Activated naive CD4-positive, alpha-beta T cell treated with anti-CD3 and anti-CD28 coated beads, Interleukin-2, amount 10 ng/mL, durations not matched to agents 7 days and 5 days (primary cell): ENCODE measurements at regions not wholly inside any gene's neighbourhood (a gene's known extent, or its start where the extent isn't known, plus 50 kb on each side); places are given as distances from the start of the nearest gene placed in this dataset.
A peak's percentile ranks its signal among the peaks of the same experiment; 100 is the strongest.
"Not testable (repeated sequence)": the region's sequence is repeated elsewhere in the genome, so short reads cannot be mapped to it uniquely, and the experiment has no call there.

Source experiments
- CTCF ChIA-PET: fragments of 350-600 bp; sonication (Branson Sonifier 250); formaldehyde crosslinking; loops from one replicate; lab custom pipeline; 2021; ENCODE audit warnings: antibody characterized with exemption; lab: Charles Lee
- DNase-seq: peaks from one replicate; pipeline ENCODE4 v3.0.0-alpha.2; 2020
- H3K27ac Mint-ChIP-seq: one replicate; pipeline ENCODE4 v1.8.0; 2021; ENCODE audit warnings: mild to moderate bottlenecking, moderate library complexity, mixed read lengths
- H3K27me3 Mint-ChIP-seq: one replicate; pipeline ENCODE4 v1.8.0; 2021; ENCODE audit warnings: mild to moderate bottlenecking, mixed read lengths
- H3K36me3 Mint-ChIP-seq: one replicate; pipeline ENCODE4 v1.8.0; 2021; ENCODE audit warnings: mixed read lengths
- H3K4me1 Mint-ChIP-seq: one replicate; pipeline ENCODE4 v1.8.0; 2021; ENCODE audit warnings: mixed read lengths
- H3K4me3 Mint-ChIP-seq: one replicate; pipeline ENCODE4 v1.8.0; 2021; ENCODE audit warnings: mild to moderate bottlenecking, moderate library complexity, mixed read lengths
- H3K9me3 Mint-ChIP-seq: one replicate; pipeline ENCODE4 v1.8.0; 2021; ENCODE audit warnings: mixed read lengths

- no peaks in the 10 kb centered on the region for H3K9me3 Mint-ChIP-seq
- H3K4me3 Mint-ChIP-seq, result no peak overlapping the region
- no peak for DNase-seq
- H3K4me1 Mint-ChIP-seq, result peaks cover 23% of the 10 kb centered on the region
- peaks cover 39% of the 10 kb centered on the region for H3K27me3 Mint-ChIP-seq
- CTCF ChIA-PET, result no interaction called here
- H3K36me3 Mint-ChIP-seq, result no peaks in the 10 kb centered on the region
- no peak overlapping the region for H3K27ac Mint-ChIP-seq
Measured at GRCh38 chr20:50333131-50333670, 142.6 kb downstream of the CEBPB start.

GRCh38 chr20:50333812-50334211 is 143.2 kb downstream of the CEBPB start:
- peaks cover 30% of the 10 kb centered on the region for H3K4me1 Mint-ChIP-seq
- H3K27ac Mint-ChIP-seq, result no peak overlapping the region
- no peak overlapping the region for H3K4me3 Mint-ChIP-seq
- DNase-seq, result no peak
- H3K9me3 Mint-ChIP-seq, result no peaks in the 10 kb centered on the region
- peaks cover 39% of the 10 kb centered on the region for H3K27me3 Mint-ChIP-seq
- CTCF ChIA-PET, result no interaction called here
- no peaks in the 10 kb centered on the region for H3K36me3 Mint-ChIP-seq

- H3K9me3 Mint-ChIP-seq, DNase-seq, H3K4me3 Mint-ChIP-seq, H3K36me3 Mint-ChIP-seq, CTCF ChIA-PET, H3K27ac Mint-ChIP-seq: not testable (repeated sequence)
- peaks cover 36% of the 10 kb centered on the region for H3K4me1 Mint-ChIP-seq
- peaks cover 39% of the 10 kb centered on the region for H3K27me3 Mint-ChIP-seq
Measured at GRCh38 chr20:50334512-50334911, 143.9 kb downstream of the CEBPB start.

GRCh38 chr20:50335105-50335504 is 144.5 kb downstream of the CEBPB start:
- Mint-ChIP-seq H3K27me3 (peaks cover 35% of the 10 kb centered on the region), H3K4me3 (no peak overlapping the region), H3K9me3 (no peaks in the 10 kb centered on the region), H3K36me3 (no peaks in the 10 kb centered on the region), H3K4me1 (peaks cover 42% of the 10 kb centered on the region), H3K27ac (no peak overlapping the region)
- CTCF ChIA-PET, result no interaction called here
- no peak for DNase-seq

- Mint-ChIP-seq H3K4me1 (peaks cover 48% of the 10 kb centered on the region), H3K27ac (no peak overlapping the region), H3K4me3 (no peak overlapping the region), H3K36me3 (no peaks in the 10 kb centered on the region), H3K27me3 (peaks cover 28% of the 10 kb centered on the region), H3K9me3 (no peaks in the 10 kb centered on the region)
- CTCF ChIA-PET, result no interaction called here
- no peak for DNase-seq
Measured at GRCh38 chr20:50335866-50336265, 145.2 kb downstream of the CEBPB start.

GRCh38 chr20:50336661-50337060 is 146.0 kb downstream of the CEBPB start:
- no peak for DNase-seq
- peaks cover 51% of the 10 kb centered on the region for H3K4me1 Mint-ChIP-seq
- no peak overlapping the region for H3K27ac Mint-ChIP-seq
- H3K4me3 Mint-ChIP-seq, result no peak overlapping the region
- H3K36me3 Mint-ChIP-seq, result no peaks in the 10 kb centered on the region
- no peaks in the 10 kb centered on the region for H3K9me3 Mint-ChIP-seq
- H3K27me3 Mint-ChIP-seq, result peaks cover 20% of the 10 kb centered on the region
- CTCF ChIA-PET, result no interaction called here

- Mint-ChIP-seq H3K27ac (peak overlapping the region; percentile 89), H3K4me3 (peak overlapping the region; percentile 43), H3K27me3 (peaks cover 8% of the 10 kb centered on the region), H3K4me1 (peaks cover 61% of the 10 kb centered on the region), H3K9me3 (no peaks in the 10 kb centered on the region), H3K36me3 (no peaks in the 10 kb centered on the region)
- no peak for DNase-seq
- CTCF ChIA-PET, result interaction anchor here (0.8 to 1.1 kb wide), 3 partner anchors 9 to 159 kb away, joined by 3 to 9 read pairs (median 3); no protein-coding TSS in a partner anchor
Measured at GRCh38 chr20:50337521-50338466, 147.2 kb downstream of the CEBPB start.

GRCh38 chr20:50338479-50339391 is 148.1 kb downstream of the CEBPB start:
- CTCF ChIA-PET, result interaction anchor here (0.8 to 1.4 kb wide), 5 partner anchors 10 to 160 kb away, joined by 3 to 9 read pairs (median 3); partner anchors contain the start of gene CEBPB

GRCh38 chr20:50339466-50339901 is 148.9 kb downstream of the CEBPB start:
- H3K27ac Mint-ChIP-seq, result peak overlapping the region; percentile 89
- peaks cover 73% of the 10 kb centered on the region for H3K4me1 Mint-ChIP-seq
- CTCF ChIA-PET, result interaction anchor here (1.1 to 1.4 kb wide), 2 partner anchors 121 to 148 kb away, joined by 3 to 4 read pairs; partner anchors contain the start of gene CEBPB
- peak overlapping the region; percentile 54 for H3K4me3 Mint-ChIP-seq
- no peak for DNase-seq
- H3K36me3 Mint-ChIP-seq, result no peaks in the 10 kb centered on the region
- H3K9me3 Mint-ChIP-seq, result no peaks in the 10 kb centered on the region
- no peaks in the 10 kb centered on the region for H3K27me3 Mint-ChIP-seq

More at GRCh38 chr20:50338479-50339391, 148.1 kb downstream of the CEBPB start:
- no peaks in the 10 kb centered on the region for H3K27me3 Mint-ChIP-seq
- H3K36me3 Mint-ChIP-seq, result no peaks in the 10 kb centered on the region
- DNase-seq, result peak; percentile 70
- H3K9me3 Mint-ChIP-seq, result no peaks in the 10 kb centered on the region
- peak overlapping the region; percentile 54 for H3K4me3 Mint-ChIP-seq
- peaks cover 68% of the 10 kb centered on the region for H3K4me1 Mint-ChIP-seq
- H3K27ac Mint-ChIP-seq, result peak overlapping the region; percentile 89

- DNase-seq, result no peak
- H3K4me1 Mint-ChIP-seq, result peaks cover 73% of the 10 kb centered on the region
- H3K36me3 Mint-ChIP-seq, result no peaks in the 10 kb centered on the region
- no peak overlapping the region for H3K4me3 Mint-ChIP-seq
- H3K27me3 Mint-ChIP-seq, result no peaks in the 10 kb centered on the region
- H3K27ac Mint-ChIP-seq, result peak overlapping the region; percentile 89
- CTCF ChIA-PET, result no interaction called here
- H3K9me3 Mint-ChIP-seq, result no peaks in the 10 kb centered on the region
Measured at GRCh38 chr20:50340541-50340940, 149.9 kb downstream of the CEBPB start.

GRCh38 chr20:50341050-50341449 is 150.4 kb downstream of the CEBPB start:
- no peaks in the 10 kb centered on the region for H3K9me3 Mint-ChIP-seq
- H3K27me3 Mint-ChIP-seq, result peaks cover 1% of the 10 kb centered on the region
- no peaks in the 10 kb centered on the region for H3K36me3 Mint-ChIP-seq
- peaks cover 75% of the 10 kb centered on the region for H3K4me1 Mint-ChIP-seq
- CTCF ChIA-PET, result no interaction called here
- DNase-seq, result peak; percentile 15
- no peak overlapping the region for H3K4me3 Mint-ChIP-seq
- no peak overlapping the region for H3K27ac Mint-ChIP-seq

GRCh38 chr20:50341880-50342637 is 151.4 kb downstream of the CEBPB start:
- CTCF ChIA-PET, result no interaction called here
- peaks cover 76% of the 10 kb centered on the region for H3K4me1 Mint-ChIP-seq

GRCh38 chr20:50342638-50343102 is 152.0 kb downstream of the CEBPB start:
- H3K9me3 Mint-ChIP-seq, result no peaks in the 10 kb centered on the region
- peaks cover 74% of the 10 kb centered on the region for H3K4me1 Mint-ChIP-seq
- no peak overlapping the region for H3K4me3 Mint-ChIP-seq
- no peaks in the 10 kb centered on the region for H3K36me3 Mint-ChIP-seq
- no peak overlapping the region for H3K27ac Mint-ChIP-seq
- CTCF ChIA-PET, result no interaction called here
- no peak for DNase-seq
- peaks cover 5% of the 10 kb centered on the region for H3K27me3 Mint-ChIP-seq

More at GRCh38 chr20:50341880-50342637, 151.4 kb downstream of the CEBPB start:
- Mint-ChIP-seq H3K9me3 (no peaks in the 10 kb centered on the region), H3K27me3 (peaks cover 5% of the 10 kb centered on the region), H3K27ac (no peak overlapping the region), H3K4me3 (no peak overlapping the region), H3K36me3 (no peaks in the 10 kb centered on the region)
- peak; percentile 4 for DNase-seq
